PC-3 (cell line): ENCODE measurements at regions not wholly inside any gene's neighbourhood (a gene's known extent, or its start where the extent isn't known, plus 50 kb on each side); places are given as distances from the start of the nearest gene placed in this dataset.

Experiments
- CTCF ChIP-seq: fragments of 300-600 bp; sonication (generic); conservative IDR thresholded peaks from 2 replicates; pipeline ENCODE4 v1.5.1; 2017; ENCODE audit warnings: antibody characterized with exemption, low read depth, mild to moderate bottlenecking, low read length
- EZH2 ChIP-seq: fragments of 300-600 bp; sonication (generic); IDR thresholded peaks from one replicate; pipeline ENCODE4 v1.6.1; 2017; ENCODE audit warnings: antibody characterized with exemption, mild to moderate bottlenecking, low read length; ENCODE audit not compliant: unreplicated experiment
- EZH2phosphoT487 ChIP-seq: fragments of 300-600 bp; sonication (generic); IDR thresholded peaks from 2 replicates; pipeline ENCODE4 v1.6.1; 2018; ENCODE audit warnings: mild to moderate bottlenecking, antibody characterized with exemption, low read length, borderline replicate concordance

DNA sequence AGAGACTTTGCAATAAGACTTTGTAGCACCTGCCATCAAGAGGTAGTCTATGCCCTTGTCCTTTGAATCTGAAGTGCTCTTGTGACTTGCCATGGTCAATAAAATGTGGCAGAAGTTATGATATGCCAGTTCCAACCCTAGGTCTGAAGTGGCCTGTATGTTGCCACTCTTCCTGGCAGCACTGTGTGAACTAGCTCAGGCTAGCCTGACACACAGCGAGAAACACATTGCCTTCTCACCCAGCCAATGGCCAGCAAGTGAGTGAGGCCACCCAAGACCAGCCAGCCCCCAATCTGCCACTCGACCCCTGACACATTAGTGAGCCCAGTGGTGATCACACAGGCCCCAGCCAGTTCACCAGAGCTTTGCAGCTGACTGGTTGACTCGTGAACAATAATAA, 52.7 kb upstream of the OSMR start:
- TF ChIP-seq CTCF (no peak), EZH2phosphoT487 (no peak), EZH2 (no peak)
